Activated T-helper 2 cell treated with anti-CD3 and anti-CD28 coated beads, Interferon-gamma antibody, Interleukin-2, Interleukin-4, amounts not matched to agents 10 μg/mL and 5 μg/mL and 100 μg/mL, durations not matched to agents 14 hours and 24 hours and 36 hours (primary cell): ENCODE measurements at regions not wholly inside any gene's neighbourhood (a gene's known extent, or its start where the extent isn't known, plus 50 kb on each side); places are given as distances from the start of the nearest gene placed in this dataset.
"Not testable (repeated sequence)": the region's sequence is repeated elsewhere in the genome, so short reads cannot be mapped to it uniquely, and the experiment has no call there.

ENCODE experiments used
- DNase-seq: peaks from one replicate; pipeline ENCODE4 v3.0.0; 2021; ENCODE audit warnings: low spot score
- H3K27ac Mint-ChIP-seq: one replicate; pipeline ENCODE4 v1.8.0; 2021; ENCODE audit warnings: mixed read lengths
- H3K27me3 Mint-ChIP-seq: one replicate; pipeline ENCODE4 v1.8.0; 2021; ENCODE audit warnings: low read depth, mixed read lengths
- H3K36me3 Mint-ChIP-seq: one replicate; pipeline ENCODE4 v1.8.0; 2021; ENCODE audit warnings: low read depth, mixed read lengths
- H3K4me1 Mint-ChIP-seq: one replicate; pipeline ENCODE4 v1.8.0; 2021; ENCODE audit warnings: low read depth, mixed read lengths
- H3K4me3 Mint-ChIP-seq: one replicate; pipeline ENCODE4 v1.8.0; 2021; ENCODE audit warnings: low read depth, mild to moderate bottlenecking, moderate library complexity, mixed read lengths
- H3K9me3 Mint-ChIP-seq: one replicate; pipeline ENCODE4 v1.8.0; 2021; ENCODE audit warnings: mixed read lengths
- intact Hi-C: fragments of 100-400 bp; cut with micrococcal nuclease; formaldehyde crosslinking; loops from one replicate; pipeline ENCODE4 v1.15.1; 2023

GRCh38 chr17:53466733-53467132 is 356.0 kb upstream of the KIF2B start:
- H3K4me3 Mint-ChIP-seq: no peak overlapping the region
- H3K27me3 Mint-ChIP-seq: no peaks in the 10 kb centered on the region

GRCh38 chr17:53464396-53464795 is 358.3 kb upstream of the KIF2B start:
- H3K27me3 Mint-ChIP-seq, H3K4me3 Mint-ChIP-seq, intact Hi-C loops, H3K4me1 Mint-ChIP-seq, H3K36me3 Mint-ChIP-seq, H3K27ac Mint-ChIP-seq, DNase-seq: not testable (repeated sequence)
- H3K9me3 Mint-ChIP-seq: peaks cover 48% of the 10 kb centered on the region

More at GRCh38 chr17:53466733-53467132, 356.0 kb upstream of the KIF2B start:
- DNase-seq: no peak
- intact Hi-C loops: no loop called here
- H3K27ac Mint-ChIP-seq: no peak overlapping the region
- H3K4me1 Mint-ChIP-seq: no peaks in the 10 kb centered on the region
- H3K9me3 Mint-ChIP-seq: peaks cover 30% of the 10 kb centered on the region
- H3K36me3 Mint-ChIP-seq: no peaks in the 10 kb centered on the region

GRCh38 chr17:53463363-53463762 is 359.4 kb upstream of the KIF2B start:
- no peaks in the 10 kb centered on the region for H3K27me3 Mint-ChIP-seq
- H3K9me3 Mint-ChIP-seq: peaks cover 48% of the 10 kb centered on the region
- intact Hi-C loops: no loop called here
- no peaks in the 10 kb centered on the region for H3K36me3 Mint-ChIP-seq
- no peak overlapping the region for H3K4me3 Mint-ChIP-seq
- H3K27ac Mint-ChIP-seq: no peak overlapping the region
- no peak for DNase-seq
- H3K4me1 Mint-ChIP-seq: no peaks in the 10 kb centered on the region

GRCh38 chr17:53462393-53462811 is 360.3 kb upstream of the KIF2B start:
- Mint-ChIP-seq H3K4me3 (no peak overlapping the region), H3K36me3 (no peaks in the 10 kb centered on the region), H3K9me3 (peaks cover 47% of the 10 kb centered on the region), H3K27ac (no peak overlapping the region), H3K4me1 (no peaks in the 10 kb centered on the region), H3K27me3 (no peaks in the 10 kb centered on the region)
- DNase-seq: no peak
- intact Hi-C loops: no loop called here

GRCh38 chr17:53455943-53456342 is 366.8 kb upstream of the KIF2B start:
- H3K36me3 Mint-ChIP-seq, H3K27me3 Mint-ChIP-seq, DNase-seq, H3K4me1 Mint-ChIP-seq, H3K27ac Mint-ChIP-seq, intact Hi-C loops, H3K4me3 Mint-ChIP-seq: not testable (repeated sequence)
- peaks cover 35% of the 10 kb centered on the region for H3K9me3 Mint-ChIP-seq

GRCh38 chr17:53454337-53454736 is 368.4 kb upstream of the KIF2B start:
- Mint-ChIP-seq H3K4me1 (no peaks in the 10 kb centered on the region), H3K4me3 (no peak overlapping the region), H3K27me3 (no peaks in the 10 kb centered on the region), H3K27ac (no peak overlapping the region), H3K36me3 (no peaks in the 10 kb centered on the region), H3K9me3 (peaks cover 31% of the 10 kb centered on the region)
- intact Hi-C loops: no loop called here
- no peak for DNase-seq

GRCh38 chr17:53449324-53449723 is 373.4 kb upstream of the KIF2B start:
- Mint-ChIP-seq H3K36me3 (no peaks in the 10 kb centered on the region), H3K4me1 (no peaks in the 10 kb centered on the region), H3K9me3 (peaks cover 31% of the 10 kb centered on the region), H3K4me3 (no peak overlapping the region), H3K27me3 (no peaks in the 10 kb centered on the region), H3K27ac (no peak overlapping the region)
- no peak for DNase-seq
- intact Hi-C loops: no loop called here

GRCh38 chr17:53428913-53429312 is 393.8 kb upstream of the KIF2B start:
- no peak for DNase-seq
- no peak overlapping the region for H3K27ac Mint-ChIP-seq
- H3K4me3 Mint-ChIP-seq: no peak overlapping the region
- intact Hi-C loops: no loop called here
- peaks cover 29% of the 10 kb centered on the region for H3K9me3 Mint-ChIP-seq
- no peaks in the 10 kb centered on the region for H3K27me3 Mint-ChIP-seq
- no peaks in the 10 kb centered on the region for H3K36me3 Mint-ChIP-seq
- no peaks in the 10 kb centered on the region for H3K4me1 Mint-ChIP-seq

GRCh38 chr17:53426505-53426904 is 396.2 kb upstream of the KIF2B start:
- no peak for DNase-seq
- intact Hi-C loops: no loop called here
- Mint-ChIP-seq H3K4me1 (no peaks in the 10 kb centered on the region), H3K9me3 (peaks cover 31% of the 10 kb centered on the region), H3K4me3 (no peak overlapping the region), H3K27ac (no peak overlapping the region), H3K27me3 (no peaks in the 10 kb centered on the region), H3K36me3 (no peaks in the 10 kb centered on the region)

- Mint-ChIP-seq H3K9me3 (peaks cover 18% of the 10 kb centered on the region), H3K4me3 (no peak overlapping the region), H3K36me3 (no peaks in the 10 kb centered on the region), H3K27me3 (no peaks in the 10 kb centered on the region), H3K4me1 (no peaks in the 10 kb centered on the region), H3K27ac (no peak overlapping the region)
- DNase-seq: no peak
- intact Hi-C loops: no loop called here
Observed at GRCh38 chr17:53420035-53420641, 402.6 kb upstream of the KIF2B start.

- no peak overlapping the region for H3K27ac Mint-ChIP-seq
- H3K4me1 Mint-ChIP-seq: no peaks in the 10 kb centered on the region
- no peaks in the 10 kb centered on the region for H3K36me3 Mint-ChIP-seq
- no peaks in the 10 kb centered on the region for H3K27me3 Mint-ChIP-seq
- intact Hi-C loops: no loop called here
- peaks cover 36% of the 10 kb centered on the region for H3K9me3 Mint-ChIP-seq
- DNase-seq: no peak
- H3K4me3 Mint-ChIP-seq: no peak overlapping the region
Observed at GRCh38 chr17:53409588-53409987, 413.1 kb upstream of the KIF2B start.

- no peak overlapping the region for H3K4me3 Mint-ChIP-seq
- DNase-seq: no peak
- H3K9me3 Mint-ChIP-seq: peaks cover 41% of the 10 kb centered on the region
- no peaks in the 10 kb centered on the region for H3K27me3 Mint-ChIP-seq
- H3K36me3 Mint-ChIP-seq: no peaks in the 10 kb centered on the region
- no peaks in the 10 kb centered on the region for H3K4me1 Mint-ChIP-seq
- H3K27ac Mint-ChIP-seq: no peak overlapping the region
- intact Hi-C loops: no loop called here
Observed at GRCh38 chr17:53406907-53407306, 415.8 kb upstream of the KIF2B start.

- Mint-ChIP-seq H3K27me3 (no peaks in the 10 kb centered on the region), H3K27ac (no peak overlapping the region), H3K4me3 (no peak overlapping the region), H3K4me1 (no peaks in the 10 kb centered on the region), H3K9me3 (peaks cover 10% of the 10 kb centered on the region), H3K36me3 (no peaks in the 10 kb centered on the region)
- no peak for DNase-seq
- intact Hi-C loops: no loop called here
Observed at GRCh38 chr17:53391197-53391596, 431.5 kb upstream of the KIF2B start.

GRCh38 chr17:53390575-53390974 is 432.2 kb upstream of the KIF2B start:
- no peak overlapping the region for H3K4me3 Mint-ChIP-seq
- intact Hi-C loops: no loop called here
- H3K36me3 Mint-ChIP-seq: no peaks in the 10 kb centered on the region
- no peaks in the 10 kb centered on the region for H3K4me1 Mint-ChIP-seq
- H3K27ac Mint-ChIP-seq: no peak overlapping the region
- H3K27me3 Mint-ChIP-seq: no peaks in the 10 kb centered on the region
- no peak for DNase-seq
- peaks cover 10% of the 10 kb centered on the region for H3K9me3 Mint-ChIP-seq
